GM12874 (cell line): ENCODE measurements at regions not wholly inside any gene's neighbourhood (a gene's known extent, or its start where the extent isn't known, plus 50 kb on each side); places are given as distances from the start of the nearest gene placed in this dataset.

ENCODE experiments used
- TF ChIP-seq, protein P1 (sequence below): IDR thresholded peaks from 2 replicates; pipeline ENCODE4 v1.5.1; 2011; ENCODE audit warnings: low read depth, mild to moderate bottlenecking, control low read depth, low read length, moderate library complexity; ENCODE audit not compliant: insufficient read depth

- TF ChIP-seq, protein P1, sequence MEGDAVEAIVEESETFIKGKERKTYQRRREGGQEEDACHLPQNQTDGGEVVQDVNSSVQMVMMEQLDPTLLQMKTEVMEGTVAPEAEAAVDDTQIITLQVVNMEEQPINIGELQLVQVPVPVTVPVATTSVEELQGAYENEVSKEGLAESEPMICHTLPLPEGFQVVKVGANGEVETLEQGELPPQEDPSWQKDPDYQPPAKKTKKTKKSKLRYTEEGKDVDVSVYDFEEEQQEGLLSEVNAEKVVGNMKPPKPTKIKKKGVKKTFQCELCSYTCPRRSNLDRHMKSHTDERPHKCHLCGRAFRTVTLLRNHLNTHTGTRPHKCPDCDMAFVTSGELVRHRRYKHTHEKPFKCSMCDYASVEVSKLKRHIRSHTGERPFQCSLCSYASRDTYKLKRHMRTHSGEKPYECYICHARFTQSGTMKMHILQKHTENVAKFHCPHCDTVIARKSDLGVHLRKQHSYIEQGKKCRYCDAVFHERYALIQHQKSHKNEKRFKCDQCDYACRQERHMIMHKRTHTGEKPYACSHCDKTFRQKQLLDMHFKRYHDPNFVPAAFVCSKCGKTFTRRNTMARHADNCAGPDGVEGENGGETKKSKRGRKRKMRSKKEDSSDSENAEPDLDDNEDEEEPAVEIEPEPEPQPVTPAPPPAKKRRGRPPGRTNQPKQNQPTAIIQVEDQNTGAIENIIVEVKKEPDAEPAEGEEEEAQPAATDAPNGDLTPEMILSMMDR: no peak
Observed at GRCh38 chr21:43353282-43354025, 73.5 kb downstream of the SIK1 start.

DNA sequence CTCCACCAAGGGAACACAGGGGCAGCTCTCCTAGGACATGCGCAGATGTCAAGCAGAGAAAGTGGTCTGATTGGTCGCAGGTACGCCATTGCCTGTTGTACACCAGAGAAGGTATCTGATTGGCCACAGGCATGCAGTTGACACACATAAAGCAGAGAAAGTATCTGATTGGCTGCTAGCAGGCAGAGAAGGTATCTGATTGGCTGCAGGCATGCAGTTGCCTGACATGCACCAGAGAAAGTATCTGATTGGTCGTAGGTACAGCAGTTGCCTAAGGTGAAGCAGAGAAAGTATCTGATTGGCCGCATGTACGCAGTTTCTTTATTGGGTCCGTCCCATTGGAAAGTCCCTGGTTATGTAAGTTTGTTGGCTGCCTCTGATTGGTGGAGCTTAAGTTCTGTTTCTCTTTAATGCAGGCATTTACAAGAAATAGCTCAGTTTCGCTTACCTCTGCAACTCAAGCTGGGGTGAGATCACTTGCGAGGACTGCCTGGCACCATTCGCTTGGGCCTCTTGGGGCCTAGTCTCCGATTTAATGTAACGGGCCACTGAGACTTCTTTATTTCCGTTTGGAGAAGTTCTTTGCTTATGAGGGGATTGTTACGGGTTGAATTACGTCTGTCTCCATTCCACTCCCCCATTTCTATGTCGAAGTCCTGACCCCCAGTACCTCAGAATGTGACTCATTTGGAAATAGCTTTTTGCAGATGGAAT is 74.2 kb downstream of the SIK1 start:
- TF ChIP-seq, protein P1: no peak

DNA sequence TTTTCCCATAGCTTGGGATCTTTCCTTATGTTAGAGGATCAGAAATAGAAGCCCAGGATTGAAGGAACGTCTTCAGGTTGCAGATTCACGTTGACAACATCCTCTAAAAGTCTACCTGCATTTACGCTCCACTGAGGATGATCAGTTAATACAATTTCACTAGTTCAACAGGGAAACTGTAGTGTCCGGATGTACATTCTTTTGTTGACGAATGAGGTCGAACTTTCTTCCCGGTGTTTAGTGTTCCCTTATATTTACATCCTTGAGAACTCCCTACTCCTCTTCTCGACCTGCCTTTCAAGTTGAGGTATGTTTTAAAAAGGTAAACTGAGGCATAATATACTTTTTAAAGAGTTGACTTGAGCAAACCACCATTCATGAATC is 74.8 kb downstream of the SIK1 start:
- TF ChIP-seq, protein P1: no peak

DNA sequence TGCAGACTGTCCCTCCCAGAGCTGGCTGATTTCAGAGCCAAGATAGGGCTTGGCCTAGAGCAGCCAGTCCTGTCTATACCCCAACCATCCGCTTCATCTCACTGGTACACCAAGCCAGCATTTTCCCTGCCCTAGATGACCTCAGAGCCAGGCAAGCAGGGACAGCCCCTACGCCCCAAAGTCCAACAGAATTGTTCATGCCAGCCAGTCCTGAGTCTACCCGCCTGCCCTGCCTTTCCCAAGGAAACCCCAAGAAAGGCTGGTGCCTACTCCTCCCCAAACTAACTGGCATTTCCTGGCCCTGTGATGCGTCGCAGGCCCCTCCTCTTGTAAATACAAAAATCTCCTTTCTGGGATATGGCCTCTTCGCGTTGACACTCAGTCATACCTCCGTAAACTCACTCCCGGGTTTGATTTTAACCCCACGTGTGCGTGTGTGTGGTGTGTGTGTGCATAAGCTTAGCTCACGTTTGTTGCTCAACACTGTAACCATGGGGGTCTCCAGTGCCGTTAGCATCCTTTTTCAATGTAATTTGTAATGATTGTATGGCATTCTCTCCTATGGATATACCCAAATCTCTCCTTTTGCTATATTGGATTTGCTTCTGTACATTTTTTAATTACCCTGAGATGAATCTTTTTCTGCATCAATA is 75.3 kb downstream of the SIK1 start:
- TF ChIP-seq, protein P1: no peak

- TF ChIP-seq, protein P1: no peak
Observed at GRCh38 chr21:43349644-43350043, 77.3 kb downstream of the SIK1 start.

GRCh38 chr21:43348801-43349261 is 78.1 kb downstream of the SIK1 start:
- TF ChIP-seq, protein P1: no peak

DNA sequence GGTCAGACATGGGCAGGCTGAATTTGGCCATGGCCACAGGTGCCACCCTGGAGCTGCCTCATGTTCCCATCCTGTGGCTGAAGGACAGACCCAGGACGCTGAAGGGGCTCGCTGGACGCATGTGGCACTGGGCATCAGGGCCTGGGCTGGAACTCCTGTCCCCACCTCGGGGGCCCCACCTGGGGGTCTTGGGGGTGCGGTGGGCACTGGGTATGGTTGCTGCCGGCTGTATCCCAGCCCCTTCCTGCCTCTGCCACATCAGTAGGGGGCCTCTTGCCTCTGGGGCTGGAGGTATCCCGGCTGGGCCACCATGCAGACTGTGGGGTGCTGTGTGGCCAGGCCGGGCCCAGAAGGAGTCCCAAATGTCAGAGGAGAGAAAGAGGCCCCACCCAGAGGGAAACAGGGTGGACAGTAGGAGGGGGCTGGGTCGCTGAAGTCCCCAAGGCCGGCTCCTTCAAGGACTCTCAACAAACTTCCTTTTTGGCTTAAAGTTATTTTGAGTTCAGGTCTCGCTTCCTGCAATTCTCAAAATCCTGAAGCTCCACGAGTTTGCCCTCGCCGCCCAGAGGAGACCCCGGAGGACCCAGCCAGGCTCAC is 78.7 kb downstream of the SIK1 start:
- TF ChIP-seq, protein P1: no peak
